ENCODE measurements at regions not wholly inside any gene's neighbourhood (a gene's known extent, or its start where the extent isn't known, plus 50 kb on each side); places are given as distances from the start of the nearest gene placed in this dataset.

GRCh38 chr18:30859036-30859435 is 183.5 kb downstream of the DSC3 start:
- H3K27me3 ChIP-seq (ENCODE audit: control insufficient read depth in 1 of 2, insufficient read depth in 2 of 2, low read length in 2 of 2) = no peaks in the 10 kb centered on the region
- in situ Hi-C loops (cut with HindIII; ENCODE audit: extremely low pct_ligation_motif_present, low pct_unique_long_range_greater_than_20kb) = no loop called here
- 0% methylated on average over 3 of the region's 3 CpGs for WGBS (ENCODE audit: low lambda C conversion rate)
- H3K9me3 ChIP-seq (ENCODE audit: low read length) = no peaks in the 10 kb centered on the region
- intact Hi-C loops (cut with micrococcal nuclease; ENCODE audit: unreplicated experiment) = no loop called here
- BruUV-seq (replicated peaks) = no TSS peak
- FAIRE-seq (no peak), ATAC-seq (no peak), DNase-seq (ENCODE audit: low spot score) (no peak)
- no peak overlapping the region for H2AFZ ChIP-seq (ENCODE audit: low read length)
- no peak overlapping the region for H3K27ac ChIP-seq (ENCODE audit: extremely low read length, insufficient read depth, low read length)
- ChIA-PET POLR2A (no interaction called here), CTCF (ENCODE audit: low intra/inter-chr PET ratio, low total read pairs) (no interaction called here)
- H3K9ac ChIP-seq (ENCODE audit: insufficient read depth, low read depth, low read length) = no peak overlapping the region
- H3K36me3 ChIP-seq (replicated peaks in 1 of 2; ENCODE audit: control insufficient read depth in 1 of 2, insufficient read depth in 2 of 2, low read length in 2 of 2) = no peaks in the 10 kb centered on the region
- TF ChIP-seq ARNT2 (CRISPR knock-in tag; IDR thresholded peaks at IDR 0.05; ENCODE audit: low read depth) (no peak), MTF2 (CRISPR knock-in tag; IDR thresholded peaks at IDR 0.05; ENCODE audit: borderline replicate concordance) (no peak), ZNF317 (CRISPR knock-in tag; IDR thresholded peaks at IDR 0.05) (no peak), SIN3B (IDR thresholded peaks at IDR 0.05; ENCODE audit: low read length) (no peak), FOXA3 (CRISPR knock-in tag; IDR thresholded peaks at IDR 0.05) (no peak), ZNF496 (CRISPR knock-in tag; IDR thresholded peaks at IDR 0.05; ENCODE audit: insufficient replicate concordance) (no peak), ZNF362 (CRISPR knock-in tag; IDR thresholded peaks at IDR 0.05; ENCODE audit: borderline replicate concordance) (no peak), ZNF747 (CRISPR knock-in tag; IDR thresholded peaks at IDR 0.05; ENCODE audit: borderline replicate concordance) (no peak), CREB1 (IDR thresholded peaks at IDR 0.05) (no peak), CREB1 (CRISPR knock-in tag; IDR thresholded peaks at IDR 0.05) (no peak), ZNF746 (CRISPR knock-in tag; IDR thresholded peaks at IDR 0.05) (no peak), EHMT2 (IDR thresholded peaks at IDR 0.05; ENCODE audit: borderline replicate concordance, low read depth, low read length) (no peak)
- no peak overlapping the region for H3K4me3 ChIP-seq (replicated peaks in 1 of 3; ENCODE audit: insufficient read depth in 1 of 3, low read depth in 2 of 3, low read length in 3 of 3)
- H3K79me2 ChIP-seq (ENCODE audit: insufficient read depth, low read length) = no peaks in the 10 kb centered on the region
- no peak overlapping the region for H3K4me2 ChIP-seq (ENCODE audit: low read depth, low read length)
- H3K4me1 ChIP-seq (ENCODE audit: insufficient read depth, low read length) = no peaks in the 10 kb centered on the region
- no peaks in the 10 kb centered on the region for H4K20me1 ChIP-seq (ENCODE audit: insufficient read depth, low read length)
